ENCODE measurements at regions not wholly inside any gene's neighbourhood (a gene's known extent, or its start where the extent isn't known, plus 50 kb on each side); places are given as distances from the start of the nearest gene placed in this dataset.

DNA sequence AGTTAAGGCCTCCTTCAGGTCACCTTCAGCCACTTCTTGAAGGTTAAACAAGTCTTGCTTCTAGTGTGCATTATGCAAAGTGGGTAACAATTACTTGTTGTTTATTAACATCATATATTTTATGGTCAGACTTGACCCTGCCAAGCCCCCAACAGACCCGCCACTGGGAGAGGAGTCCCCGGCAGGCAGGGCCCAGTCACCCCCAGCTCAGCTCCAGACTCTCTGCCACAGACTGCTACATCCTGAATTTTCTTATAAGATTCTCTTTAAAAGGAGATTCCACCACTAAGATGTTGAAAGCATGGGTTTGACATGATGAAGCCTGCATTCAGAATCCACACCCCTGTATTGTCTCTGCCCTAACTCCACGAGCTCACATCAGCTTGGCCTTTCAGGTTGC lies 174.3 kb upstream of the ARL4C start:
- TF ChIP-seq GLIS3 (CRISPR knock-in tag; IDR thresholded peaks at IDR 0.05) (no peak), CSRNP3 (CRISPR knock-in tag; IDR thresholded peaks at IDR 0.05) (no peak), ZNF565 (CRISPR knock-in tag; conservative IDR thresholded peaks at IDR 0.05; ENCODE audit: low read depth) (no peak)
- TF ChIP-seq, protein P1, sequence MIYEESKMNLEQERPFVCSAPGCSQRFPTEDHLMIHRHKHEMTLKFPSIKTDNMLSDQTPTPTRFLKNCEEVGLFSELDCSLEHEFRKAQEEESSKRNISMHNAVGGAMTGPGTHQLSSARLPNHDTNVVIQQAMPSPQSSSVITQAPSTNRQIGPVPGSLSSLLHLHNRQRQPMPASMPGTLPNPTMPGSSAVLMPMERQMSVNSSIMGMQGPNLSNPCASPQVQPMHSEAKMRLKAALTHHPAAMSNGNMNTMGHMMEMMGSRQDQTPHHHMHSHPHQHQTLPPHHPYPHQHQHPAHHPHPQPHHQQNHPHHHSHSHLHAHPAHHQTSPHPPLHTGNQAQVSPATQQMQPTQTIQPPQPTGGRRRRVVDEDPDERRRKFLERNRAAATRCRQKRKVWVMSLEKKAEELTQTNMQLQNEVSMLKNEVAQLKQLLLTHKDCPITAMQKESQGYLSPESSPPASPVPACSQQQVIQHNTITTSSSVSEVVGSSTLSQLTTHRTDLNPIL (CRISPR knock-in tag; IDR thresholded peaks at IDR 0.05; ENCODE audit: low read depth) = no peak

Data from SK-N-SH treated with all-trans-retinoic acid at 6 μM for 48 hours (cell line).